Activated naive CD8-positive, alpha-beta T cell treated with anti-CD3 and anti-CD28 coated beads, Interleukin-2, amount 50 U/mL, for 24 hours (primary cell): ENCODE measurements at regions not wholly inside any gene's neighbourhood (a gene's known extent, or its start where the extent isn't known, plus 50 kb on each side); places are given as distances from the start of the nearest gene placed in this dataset.

Experiments
- ATAC-seq: fragments of 150-1000 bp; cut with Tn5 transposase; one replicate; pipeline ENCODE4 v1.10.0; 2021
- DNase-seq: peaks from one replicate; pipeline ENCODE4 v3.0.0; 2021
- H3K27ac Mint-ChIP-seq: one replicate; pipeline ENCODE4 v1.8.0; 2021; ENCODE audit warnings: mild to moderate bottlenecking, mixed read lengths
- H3K27me3 Mint-ChIP-seq: one replicate; pipeline ENCODE4 v1.8.0; 2021; ENCODE audit warnings: mixed read lengths
- H3K36me3 Mint-ChIP-seq: one replicate; pipeline ENCODE4 v1.8.0; 2021; ENCODE audit warnings: low read depth, mixed read lengths
- H3K4me1 Mint-ChIP-seq: one replicate; pipeline ENCODE4 v1.8.0; 2021; ENCODE audit warnings: mixed read lengths
- H3K4me3 Mint-ChIP-seq: one replicate; pipeline ENCODE4 v1.8.0; 2021; ENCODE audit warnings: mild to moderate bottlenecking, moderate library complexity, mixed read lengths
- H3K9me3 Mint-ChIP-seq: one replicate; pipeline ENCODE4 v1.8.0; 2021; ENCODE audit warnings: mixed read lengths

GRCh38 chr4:136664988-136665387 lies 867.3 kb downstream of the PCDH18 start:
- no peak for DNase-seq
- ATAC-seq = no peak
- peaks cover 6% of the 10 kb centered on the region for H3K9me3 Mint-ChIP-seq
- H3K4me3 Mint-ChIP-seq = no peak overlapping the region
- H3K36me3 Mint-ChIP-seq = no peaks in the 10 kb centered on the region
- no peaks in the 10 kb centered on the region for H3K27me3 Mint-ChIP-seq
- no peaks in the 10 kb centered on the region for H3K4me1 Mint-ChIP-seq
- no peak overlapping the region for H3K27ac Mint-ChIP-seq

GRCh38 chr4:136662539-136662938 lies 869.8 kb downstream of the PCDH18 start:
- H3K27ac Mint-ChIP-seq = no peak overlapping the region
- no peaks in the 10 kb centered on the region for H3K27me3 Mint-ChIP-seq
- H3K9me3 Mint-ChIP-seq = peaks cover 6% of the 10 kb centered on the region
- ATAC-seq (no peak), DNase-seq (no peak)
- no peaks in the 10 kb centered on the region for H3K4me1 Mint-ChIP-seq
- H3K36me3 Mint-ChIP-seq = no peaks in the 10 kb centered on the region
- no peak overlapping the region for H3K4me3 Mint-ChIP-seq

GRCh38 chr4:136653640-136654406 lies 878.5 kb downstream of the PCDH18 start:
- Mint-ChIP-seq H3K4me1 (no peaks in the 10 kb centered on the region), H3K9me3 (no peaks in the 10 kb centered on the region), H3K4me3 (no peak overlapping the region), H3K27ac (no peak overlapping the region), H3K36me3 (no peaks in the 10 kb centered on the region), H3K27me3 (no peaks in the 10 kb centered on the region)
- DNase-seq (no peak), ATAC-seq (no peak)

GRCh38 chr4:136651932-136652331 lies 880.4 kb downstream of the PCDH18 start:
- Mint-ChIP-seq H3K4me3 (no peak overlapping the region), H3K27me3 (no peaks in the 10 kb centered on the region), H3K36me3 (no peaks in the 10 kb centered on the region), H3K9me3 (peaks cover 5% of the 10 kb centered on the region), H3K4me1 (no peaks in the 10 kb centered on the region), H3K27ac (no peak overlapping the region)
- DNase-seq = no peak
- no peak for ATAC-seq

DNA sequence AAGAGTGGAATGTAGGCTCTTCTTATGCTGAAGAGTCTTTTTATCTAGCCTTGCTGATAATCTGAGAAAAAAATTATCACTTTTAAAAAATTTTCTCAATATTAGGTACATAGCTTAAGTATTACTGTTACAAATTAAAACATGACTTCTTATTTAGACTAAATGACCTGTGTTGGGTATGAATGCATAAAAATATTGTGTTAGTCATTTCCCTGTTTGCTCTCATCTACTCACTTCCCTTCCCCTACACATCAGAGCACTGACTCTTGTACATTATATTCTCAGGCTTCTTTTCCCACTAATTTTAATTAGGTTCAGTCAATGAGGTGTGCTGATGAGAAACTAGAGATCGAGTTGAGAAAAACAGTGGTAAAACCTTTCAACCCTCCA lies 881.0 kb downstream of the PCDH18 start:
- Mint-ChIP-seq H3K27ac (no peak overlapping the region), H3K9me3 (peaks cover 5% of the 10 kb centered on the region)

DNA sequence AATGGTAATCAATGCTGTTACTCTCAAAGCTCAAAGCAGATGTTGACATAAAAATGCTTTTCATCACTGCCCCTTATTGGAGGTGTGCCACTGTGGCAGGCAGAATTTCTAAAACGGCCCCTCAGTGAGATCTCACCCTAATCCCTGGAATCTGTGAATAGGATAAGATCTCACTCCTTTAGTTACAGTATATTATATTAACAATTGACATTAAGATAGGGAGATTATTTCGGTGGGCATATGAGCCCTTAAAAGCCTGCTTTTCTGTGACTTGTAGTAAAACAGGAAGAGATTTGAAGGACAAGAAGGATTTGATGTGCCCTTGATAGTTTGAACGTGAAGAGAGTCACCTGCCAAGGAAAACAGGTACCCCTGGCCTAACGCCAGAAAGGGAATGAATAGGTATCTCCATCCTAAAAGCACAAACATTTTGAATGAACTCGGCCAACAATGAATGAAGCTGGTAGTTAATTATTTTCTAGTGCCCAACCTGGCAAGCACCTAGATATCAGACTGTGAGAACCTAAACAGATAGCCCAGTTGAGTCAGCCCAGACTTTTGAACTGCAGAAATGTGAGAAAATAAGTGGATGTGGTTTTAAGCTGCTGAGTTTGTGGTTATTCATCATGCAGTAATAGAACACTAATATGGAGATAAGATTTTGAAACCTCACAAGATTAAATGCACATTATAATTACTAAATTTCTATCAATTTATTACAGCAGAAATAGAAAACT lies 881.6 kb downstream of the PCDH18 start:
- Mint-ChIP-seq H3K36me3 (no peaks in the 10 kb centered on the region), H3K27ac (no peak overlapping the region), H3K27me3 (no peaks in the 10 kb centered on the region), H3K9me3 (peaks cover 5% of the 10 kb centered on the region), H3K4me1 (no peaks in the 10 kb centered on the region), H3K4me3 (no peak overlapping the region)
- no peak for DNase-seq
- ATAC-seq = no peak

More for the DNA sequence above, 881.0 kb downstream of the PCDH18 start:
- H3K36me3 Mint-ChIP-seq = no peaks in the 10 kb centered on the region
- DNase-seq = no peak
- H3K4me1 Mint-ChIP-seq = no peaks in the 10 kb centered on the region
- ATAC-seq = no peak
- H3K27me3 Mint-ChIP-seq = no peaks in the 10 kb centered on the region
- H3K4me3 Mint-ChIP-seq = no peak overlapping the region

- Mint-ChIP-seq H3K27ac (no peak overlapping the region), H3K4me1 (no peaks in the 10 kb centered on the region), H3K27me3 (no peaks in the 10 kb centered on the region), H3K36me3 (no peaks in the 10 kb centered on the region), H3K4me3 (no peak overlapping the region), H3K9me3 (peaks cover 5% of the 10 kb centered on the region)
- ATAC-seq (no peak), DNase-seq (no peak)
Observed at GRCh38 chr4:136644279-136644678, 888.0 kb downstream of the PCDH18 start.

- Mint-ChIP-seq H3K27ac (no peak overlapping the region), H3K4me1 (no peaks in the 10 kb centered on the region), H3K27me3 (no peaks in the 10 kb centered on the region), H3K4me3 (no peak overlapping the region), H3K36me3 (no peaks in the 10 kb centered on the region), H3K9me3 (peaks cover 5% of the 10 kb centered on the region)
- DNase-seq (no peak), ATAC-seq (no peak)
Observed at GRCh38 chr4:136643416-136643815, 888.9 kb downstream of the PCDH18 start.

GRCh38 chr4:136637071-136637777 lies 895.1 kb downstream of the PCDH18 start:
- Mint-ChIP-seq H3K27me3 (no peaks in the 10 kb centered on the region), H3K27ac (no peak overlapping the region), H3K4me3 (no peak overlapping the region), H3K36me3 (no peaks in the 10 kb centered on the region), H3K9me3 (no peaks in the 10 kb centered on the region), H3K4me1 (no peaks in the 10 kb centered on the region)
- DNase-seq (no peak), ATAC-seq (no peak)

- H3K27ac Mint-ChIP-seq = no peak overlapping the region
- H3K36me3 Mint-ChIP-seq = no peaks in the 10 kb centered on the region
- H3K4me1 Mint-ChIP-seq = no peaks in the 10 kb centered on the region
- H3K9me3 Mint-ChIP-seq = no peaks in the 10 kb centered on the region
- DNase-seq (no peak), ATAC-seq (no peak)
- no peaks in the 10 kb centered on the region for H3K27me3 Mint-ChIP-seq
- H3K4me3 Mint-ChIP-seq = no peak overlapping the region
Observed at GRCh38 chr4:136636155-136636554, 896.1 kb downstream of the PCDH18 start.

DNA sequence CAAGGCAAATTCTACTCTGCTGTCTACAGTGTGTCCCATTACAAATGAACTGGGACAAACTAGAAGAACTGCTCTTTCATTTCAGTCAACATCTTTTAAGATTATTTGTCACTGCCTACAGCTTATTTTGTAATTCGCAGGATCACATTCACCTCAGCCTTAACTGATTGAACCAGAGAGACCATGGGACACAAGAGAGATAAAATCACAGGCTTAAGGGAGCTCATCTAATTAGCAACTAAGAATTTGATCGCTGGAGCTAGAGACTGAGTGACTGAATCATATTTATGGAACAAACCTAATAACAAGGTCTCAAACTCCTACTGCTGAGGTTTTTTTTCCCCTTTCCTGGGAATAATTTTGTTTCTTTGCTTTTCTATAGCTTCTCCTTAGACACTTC lies 898.2 kb downstream of the PCDH18 start:
- no peak for ATAC-seq
- no peak for DNase-seq
- Mint-ChIP-seq H3K36me3 (no peaks in the 10 kb centered on the region), H3K4me1 (no peaks in the 10 kb centered on the region), H3K27me3 (no peaks in the 10 kb centered on the region), H3K27ac (no peak overlapping the region), H3K4me3 (no peak overlapping the region), H3K9me3 (no peaks in the 10 kb centered on the region)

GRCh38 chr4:136599890-136600289 lies 932.4 kb downstream of the PCDH18 start:
- H3K4me3 Mint-ChIP-seq = no peak overlapping the region
- ATAC-seq (no peak), DNase-seq (no peak)
- peaks cover 15% of the 10 kb centered on the region for H3K9me3 Mint-ChIP-seq
- H3K27ac Mint-ChIP-seq = no peak overlapping the region
- H3K36me3 Mint-ChIP-seq = no peaks in the 10 kb centered on the region
- H3K27me3 Mint-ChIP-seq = no peaks in the 10 kb centered on the region
- H3K4me1 Mint-ChIP-seq = no peaks in the 10 kb centered on the region

DNA sequence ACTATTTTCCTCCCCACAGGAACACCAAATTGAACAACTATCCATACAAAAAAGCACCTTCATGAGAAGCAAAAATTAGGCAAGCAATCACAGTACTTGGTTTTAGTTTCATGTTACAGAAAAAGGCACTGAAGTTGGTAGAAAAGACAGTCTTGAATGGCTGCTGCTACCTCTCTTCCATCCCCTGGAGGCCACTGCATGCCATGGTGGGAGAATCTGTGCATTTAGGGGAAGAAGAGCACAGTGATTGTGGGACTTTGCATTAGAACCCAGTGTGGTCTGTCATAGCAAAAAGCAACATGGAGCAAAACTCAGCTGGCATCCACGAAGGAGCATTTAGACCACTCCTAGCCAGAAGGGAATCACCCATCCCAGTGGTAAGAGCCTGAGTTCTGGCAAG lies 941.9 kb downstream of the PCDH18 start:
- no peaks in the 10 kb centered on the region for H3K27me3 Mint-ChIP-seq
- H3K4me3 Mint-ChIP-seq = no peak overlapping the region

DNA sequence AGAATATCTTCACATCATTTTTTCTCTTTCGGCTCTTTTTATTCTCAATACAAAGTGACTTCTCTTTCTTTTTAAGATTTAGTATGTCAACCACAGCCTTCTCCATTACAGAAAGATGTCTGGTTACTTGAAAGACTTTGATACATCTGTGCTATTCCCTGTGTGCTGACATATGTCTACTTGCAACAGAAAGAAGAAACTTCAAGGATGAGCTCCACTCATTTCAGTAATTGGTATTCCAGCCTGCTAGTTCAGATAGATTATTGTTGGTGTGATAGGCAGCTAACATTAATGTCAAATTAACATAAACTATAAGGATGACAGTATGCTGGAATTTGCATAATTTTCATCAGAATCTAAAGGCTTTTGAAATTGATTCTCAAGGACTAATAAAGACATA lies 948.7 kb downstream of the PCDH18 start:
- H3K27me3 Mint-ChIP-seq = no peaks in the 10 kb centered on the region
- no peak for ATAC-seq
- H3K27ac Mint-ChIP-seq = no peak overlapping the region
- H3K4me3 Mint-ChIP-seq = no peak overlapping the region
- no peak for DNase-seq
- peaks cover 2% of the 10 kb centered on the region for H3K9me3 Mint-ChIP-seq
- no peaks in the 10 kb centered on the region for H3K36me3 Mint-ChIP-seq
- H3K4me1 Mint-ChIP-seq = no peaks in the 10 kb centered on the region

More for the DNA sequence above, 941.9 kb downstream of the PCDH18 start:
- no peak overlapping the region for H3K27ac Mint-ChIP-seq
- no peaks in the 10 kb centered on the region for H3K36me3 Mint-ChIP-seq
- no peak for ATAC-seq
- no peak for DNase-seq
- no peaks in the 10 kb centered on the region for H3K4me1 Mint-ChIP-seq
- peaks cover 10% of the 10 kb centered on the region for H3K9me3 Mint-ChIP-seq

- H3K36me3 Mint-ChIP-seq = no peaks in the 10 kb centered on the region
- ATAC-seq (no peak), DNase-seq (no peak)
- no peaks in the 10 kb centered on the region for H3K4me1 Mint-ChIP-seq
- H3K27me3 Mint-ChIP-seq = no peaks in the 10 kb centered on the region
- no peak overlapping the region for H3K4me3 Mint-ChIP-seq
- no peaks in the 10 kb centered on the region for H3K9me3 Mint-ChIP-seq
- H3K27ac Mint-ChIP-seq = no peak overlapping the region
Observed at GRCh38 chr4:136581119-136581518, 951.2 kb downstream of the PCDH18 start.
